ENCODE measurements at regions not wholly inside any gene's neighbourhood (a gene's known extent, or its start where the extent isn't known, plus 50 kb on each side); places are given as distances from the start of the nearest gene placed in this dataset.

DNA sequence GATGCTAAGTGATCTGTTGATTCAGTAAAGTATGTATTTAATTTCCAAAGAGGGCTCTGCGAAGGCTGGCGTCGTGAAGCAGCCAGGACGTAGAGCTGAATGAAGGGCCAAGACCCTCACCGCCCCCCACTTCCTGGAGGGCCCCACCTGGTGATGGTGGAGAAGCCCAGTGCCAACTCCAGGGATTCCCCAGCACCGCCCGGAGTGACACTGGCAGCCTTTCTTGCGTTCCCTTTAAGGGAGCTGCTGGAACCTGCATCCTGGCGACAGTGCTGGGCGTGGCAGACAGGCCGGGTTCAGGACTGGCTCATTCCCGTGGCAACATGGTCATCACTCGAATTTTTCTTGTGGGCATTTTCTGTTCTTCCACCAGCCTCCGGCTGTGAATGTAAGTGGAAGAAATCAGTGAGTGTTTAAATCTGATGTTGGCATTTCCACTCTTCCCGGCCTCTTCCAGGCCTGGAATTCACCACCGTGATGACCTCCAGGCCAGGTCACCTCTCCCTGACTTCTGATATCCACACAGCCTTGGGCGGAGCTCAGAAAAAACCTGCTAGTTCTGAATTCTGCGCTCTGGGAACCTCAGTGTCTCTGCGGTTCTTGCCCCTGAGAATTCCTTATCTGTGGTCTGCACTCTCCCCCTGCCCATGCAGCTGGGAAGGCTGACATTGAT, 57.4 kb upstream of the DACT2 start:
- TF ChIP-seq, protein P1, sequence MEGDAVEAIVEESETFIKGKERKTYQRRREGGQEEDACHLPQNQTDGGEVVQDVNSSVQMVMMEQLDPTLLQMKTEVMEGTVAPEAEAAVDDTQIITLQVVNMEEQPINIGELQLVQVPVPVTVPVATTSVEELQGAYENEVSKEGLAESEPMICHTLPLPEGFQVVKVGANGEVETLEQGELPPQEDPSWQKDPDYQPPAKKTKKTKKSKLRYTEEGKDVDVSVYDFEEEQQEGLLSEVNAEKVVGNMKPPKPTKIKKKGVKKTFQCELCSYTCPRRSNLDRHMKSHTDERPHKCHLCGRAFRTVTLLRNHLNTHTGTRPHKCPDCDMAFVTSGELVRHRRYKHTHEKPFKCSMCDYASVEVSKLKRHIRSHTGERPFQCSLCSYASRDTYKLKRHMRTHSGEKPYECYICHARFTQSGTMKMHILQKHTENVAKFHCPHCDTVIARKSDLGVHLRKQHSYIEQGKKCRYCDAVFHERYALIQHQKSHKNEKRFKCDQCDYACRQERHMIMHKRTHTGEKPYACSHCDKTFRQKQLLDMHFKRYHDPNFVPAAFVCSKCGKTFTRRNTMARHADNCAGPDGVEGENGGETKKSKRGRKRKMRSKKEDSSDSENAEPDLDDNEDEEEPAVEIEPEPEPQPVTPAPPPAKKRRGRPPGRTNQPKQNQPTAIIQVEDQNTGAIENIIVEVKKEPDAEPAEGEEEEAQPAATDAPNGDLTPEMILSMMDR (IDR thresholded peaks at IDR 0.05; ENCODE audit: low read depth, low read length) = no peak
- TF ChIP-seq POLR2A (IDR thresholded peaks at IDR 0.05; ENCODE audit: extremely low read depth, insufficient read length) = no peak
- TF ChIP-seq MAX (IDR thresholded peaks at IDR 0.05; ENCODE audit: low read depth, low read length) = no peak

Measured in NB4 (cell line).